Esophagus squamous epithelium (tissue), 4 donors: ENCODE measurements at regions not wholly inside any gene's neighbourhood (a gene's known extent, or its start where the extent isn't known, plus 50 kb on each side); places are given as distances from the start of the nearest gene placed in this dataset.

Experiments used
- CTCF ChIP-seq, 6 experiments: fragments of 450-650 bp in 4 of 6; fragments of 200-600 bp in 2 of 6; sonication (generic) in 2 of 6; IDR thresholded peaks; one replicate each; pipeline ENCODE4 v1.5.1; 2016 to 2019; ENCODE audit warnings: antibody characterized with exemption in 6 of 6, mild to moderate bottlenecking in 4 of 6, moderate library complexity in 4 of 6
- POLR2A ChIP-seq, 4 donors: fragments of 450-650 bp; IDR thresholded peaks; one replicate each; pipeline ENCODE4 v1.6.1; 2017; ENCODE audit warnings: antibody characterized with exemption in 4 of 4, mild to moderate bottlenecking in 4 of 4, moderate library complexity in 3 of 4

GRCh38 chr9:21668516-21668915 lies 133.9 kb upstream of the MTAP start:
- TF ChIP-seq CTCF (IDR thresholded peaks at IDR 0.05) (no peak), POLR2A (IDR thresholded peaks at IDR 0.05) (no peak)
